HCT116 (cell line): ENCODE measurements at regions not wholly inside any gene's neighbourhood (a gene's known extent, or its start where the extent isn't known, plus 50 kb on each side); places are given as distances from the start of the nearest gene placed in this dataset.

Experiments
- ATAC-seq: fragments of 200-7000 bp; cut with Tn5 transposase; 2 replicates; pipeline ENCODE4 v1.9.1; 2020; ENCODE audit warnings: mild to moderate bottlenecking, moderate library complexity
- BruUV-seq: library from RNA; stranded (reverse); fragments of 400-500 nt; replicated peaks from 2 replicates; lab custom pipeline; 2021; lab: Mats Ljungman, UMichigan
- CTCF ChIA-PET: fragments of 300-600 bp; sonication (Branson Sonifier 250); formaldehyde crosslinking; loops from one replicate; lab custom pipeline; 2021; ENCODE audit warnings: antibody characterized with exemption; lab: Charles Lee
- POLR2A ChIA-PET: fragments of 300-600, 350-600 bp; sonication (Branson Sonifier 250); formaldehyde crosslinking; loops from one replicate; lab custom pipeline; 2021; ENCODE audit warnings: antibody characterized with exemption; lab: Charles Lee
- RAD21 ChIA-PET, 2 experiments: fragments of 300-600 bp; sonication (Branson Sonifier 250); formaldehyde crosslinking; loops; one replicate each; lab custom pipeline; 2023; ENCODE audit warnings: low total read pairs in 2 of 2; ENCODE audit not compliant: uncharacterized antibody in 2 of 2, unreplicated experiment in 2 of 2, low non-redundant PET in 1 of 2; lab: Charles Lee
- DNase-seq: peaks from one replicate; pipeline ENCODE4 v3.0.0-alpha.2; 2010; ENCODE audit warnings: low read depth, low spot score
- H2AFZ ChIP-seq: fragments of 200-600 bp; shearing (Covaris generic), sonication (generic); 2 replicates; pipeline ENCODE4 v1.6.1; 2017; ENCODE audit warnings: low read depth, mixed run types, mixed read lengths, antibody characterized with exemption, low read length; ENCODE audit not compliant: poor library complexity, severe bottlenecking
- H3K27ac ChIP-seq: 2 replicates; pipeline ENCODE4 v1.5.1; 2012; ENCODE audit warnings: low read depth, low read length
- H3K27me3 ChIP-seq: fragments of 200-600 bp; sonication (generic); 2 replicates; pipeline ENCODE4 v1.6.1; 2016; ENCODE audit warnings: mixed run types, low read length, mixed read lengths; ENCODE audit not compliant: insufficient read depth
- H3K36me3 ChIP-seq, 2 experiments: fragments of 200-500 bp in 1 of 2; fragments of 200-600 bp in 1 of 2; sonication (Bioruptor generic) in 1 of 2; sonication (generic) in 1 of 2; 2 replicates each; pipeline versions ENCODE4 v1.5.1 to v1.6.1; 2014 to 2016; ENCODE audit warnings: low read length in 2 of 2, inconsistent platforms in 1 of 2, mixed read lengths in 1 of 2, mixed run types in 1 of 2; ENCODE audit not compliant: insufficient read depth in 2 of 2, control insufficient read depth in 1 of 2
- H3K4me1 ChIP-seq, 2 experiments: fragments of 200-600 bp in 1 of 2; sonication (generic) in 1 of 2; 2 replicates each; pipeline versions ENCODE4 v1.5.1 to v1.6.1; 2012 to 2017; ENCODE audit warnings: low read length in 2 of 2, inconsistent platforms in 1 of 2, mild to moderate bottlenecking in 1 of 2, mixed read lengths in 1 of 2, mixed run types in 1 of 2, moderate library complexity in 1 of 2; ENCODE audit not compliant: insufficient read depth in 2 of 2, control insufficient read depth in 1 of 2
- H3K4me2 ChIP-seq: fragments of 200-600 bp; sonication (generic); 2 replicates; pipeline ENCODE4 v1.6.1; 2017; ENCODE audit warnings: mixed run types, low read length, mixed read lengths
- H3K4me3 ChIP-seq, 2 experiments: fragments of 200-600 bp in 1 of 2; sonication (generic) in 1 of 2; replicated peaks in 1 of 2; 2 replicates each; pipeline ENCODE4 v1.5.1; 2011 to 2016; ENCODE audit warnings: low read length in 2 of 2, control low read depth in 1 of 2, low read depth in 1 of 2, mild to moderate bottlenecking in 1 of 2, mixed read lengths in 1 of 2, mixed run types in 1 of 2
- H3K79me2 ChIP-seq: fragments of 200-600 bp; sonication (generic); 2 replicates; pipeline ENCODE4 v1.6.1; 2017; ENCODE audit warnings: mild to moderate bottlenecking, mixed run types, low read length, moderate library complexity, mixed read lengths; ENCODE audit not compliant: insufficient read depth
- H3K9ac ChIP-seq: fragments of 200-600 bp; sonication (generic); 2 replicates; pipeline ENCODE4 v1.6.1; 2016; ENCODE audit warnings: low read length, mixed read lengths
- H3K9me2 ChIP-seq: fragments of 200-600 bp; sonication (generic), shearing (Covaris generic); 2 replicates; pipeline ENCODE4 v1.6.1; 2017; ENCODE audit warnings: mixed run types, mild to moderate bottlenecking, moderate library complexity; ENCODE audit not compliant: insufficient read depth
- H3K9me3 ChIP-seq, 2 experiments: fragments of 200-500 bp in 1 of 2; fragments of 200-600 bp in 1 of 2; sonication (Bioruptor generic) in 1 of 2; sonication (generic) in 1 of 2; 2 replicates each; pipeline ENCODE4 v1.6.1; 2014 to 2017; ENCODE audit warnings: low read length in 2 of 2, mixed read lengths in 2 of 2, inconsistent platforms in 1 of 2, low read depth in 1 of 2, mild to moderate bottlenecking in 1 of 2, mixed run types in 1 of 2, moderate library complexity in 1 of 2; ENCODE audit not compliant: control insufficient read depth in 1 of 2, insufficient read depth in 1 of 2
- H4K20me1 ChIP-seq: fragments of 200-600 bp; sonication (generic), shearing (Covaris generic); 2 replicates; pipeline ENCODE4 v1.6.1; 2017; ENCODE audit warnings: mixed run types, mild to moderate bottlenecking, moderate library complexity; ENCODE audit not compliant: insufficient read depth
- CBX3 ChIP-seq: IDR thresholded peaks from 2 replicates; pipeline ENCODE4 v1.6.1; 2012; ENCODE audit warnings: low read depth
- CEBPB ChIP-seq: IDR thresholded peaks from 2 replicates; pipeline ENCODE4 v1.6.1; 2012; ENCODE audit warnings: low read depth
- EGR1 ChIP-seq: IDR thresholded peaks from 2 replicates; pipeline ENCODE4 v1.6.1; 2012; ENCODE audit warnings: low read depth
- EZH2phosphoT487 ChIP-seq: fragments of 200-600 bp; IDR thresholded peaks from 2 replicates; pipeline ENCODE4 v1.6.1; 2018; ENCODE audit warnings: antibody characterized with exemption, borderline replicate concordance
- FOSL1 ChIP-seq: IDR thresholded peaks from 2 replicates; pipeline ENCODE4 v1.6.1; 2012; ENCODE audit warnings: low read depth
- JUND ChIP-seq: IDR thresholded peaks from 2 replicates; pipeline ENCODE4 v1.6.1; 2012
- POLR2A ChIP-seq: IDR thresholded peaks from 2 replicates; pipeline ENCODE4 v1.7.0; 2011; ENCODE audit warnings: borderline replicate concordance; ENCODE audit not compliant: insufficient read depth, insufficient read length; ENCODE audit errors: extremely low read depth
- POLR2AphosphoS5 ChIP-seq: IDR thresholded peaks from 2 replicates; pipeline ENCODE4 v1.6.1; 2011; ENCODE audit warnings: mild to moderate bottlenecking, low read depth, low read length, moderate library complexity
- RAD21 ChIP-seq: IDR thresholded peaks from 2 replicates; pipeline ENCODE4 v1.6.1; 2012; ENCODE audit warnings: low read depth, mild to moderate bottlenecking
- SP1 ChIP-seq: IDR thresholded peaks from 2 replicates; pipeline ENCODE4 v1.6.1; 2012; ENCODE audit warnings: low read depth
- SRF ChIP-seq: IDR thresholded peaks from 2 replicates; pipeline ENCODE4 v1.6.1; 2012; ENCODE audit warnings: low read depth
- YY1 ChIP-seq: IDR thresholded peaks from 2 replicates; pipeline ENCODE4 v1.6.1; 2011; ENCODE audit warnings: low read length, low read depth, moderate library complexity, mild to moderate bottlenecking; ENCODE audit not compliant: insufficient replicate concordance; ENCODE audit errors: extremely low read depth
- ZBTB33 ChIP-seq: IDR thresholded peaks from 2 replicates; pipeline ENCODE4 v1.6.1; 2011; ENCODE audit warnings: mild to moderate bottlenecking, low read length, moderate library complexity; ENCODE audit not compliant: insufficient replicate concordance; ENCODE audit errors: extremely low read depth
- ZFX ChIP-seq: fragments of 450-650 bp; IDR thresholded peaks from 2 replicates; pipeline ENCODE4 v1.6.1; 2017
- ZNF274 ChIP-seq: fragments of 200-500 bp; sonication (Bioruptor generic); IDR thresholded peaks from 2 replicates; pipeline ENCODE4 v1.6.1; 2014; ENCODE audit warnings: mild to moderate bottlenecking, low read depth, low read length, inconsistent platforms
- intact Hi-C: fragments of 100-400 bp; cut with micrococcal nuclease; formaldehyde crosslinking; loops from 2 replicates; pipeline ENCODE4 v1.10.0; 2022
- TF ChIP-seq, protein P1 (sequence below), 3 experiments: fragments of 200-600 bp in 1 of 3; sonication (generic) in 1 of 3; IDR thresholded peaks in 2 of 3; conservative IDR thresholded peaks in 1 of 3; 2 replicates each; pipeline ENCODE4 v1.5.1; 2012 to 2017; ENCODE audit warnings: low read depth in 2 of 3, low read length in 2 of 3, antibody characterized with exemption in 1 of 3, borderline replicate concordance in 1 of 3, control low read depth in 1 of 3, mild to moderate bottlenecking in 1 of 3, mixed read lengths in 1 of 3, mixed run types in 1 of 3, moderate library complexity in 1 of 3; ENCODE audit not compliant: insufficient read depth in 1 of 3
- TF ChIP-seq, protein P2 (sequence below): IDR thresholded peaks from 2 replicates; pipeline ENCODE4 v1.6.1; 2012

GRCh38 chr15:83378921-83379578 lies 68.1 kb upstream of the SH3GL3 start:
- ChIA-PET POLR2A (interaction anchor here (1.3 kb wide), 1 partner anchor 10 kb away, joined by 3 read pairs; no protein-coding TSS in a partner anchor), CTCF (interaction anchor here (4.2 kb wide), 1 partner anchor 131 kb away, joined by 82 read pairs; no protein-coding TSS in a partner anchor), RAD21 (interaction anchor here in 1 of 2 experiments (2.4 kb wide), 1 partner anchor 131 kb away, joined by 31 read pairs; no protein-coding TSS in a partner anchor)
- peak overlapping the region; percentile 52 for H2AFZ ChIP-seq
- H3K4me1 ChIP-seq = peaks cover 18 to 39% of the 10 kb centered on the region in 2 experiments
- no peaks in the 10 kb centered on the region for H3K27me3 ChIP-seq
- BruUV-seq = TSS peak; percentile 72
- H3K36me3 ChIP-seq = no peaks in the 10 kb centered on the region
- DNase-seq = peak; percentile 8
- H3K9ac ChIP-seq = peak overlapping the region; percentile 56
- peak overlapping the region; percentile 45 to 61 for H3K4me3 ChIP-seq
- peak overlapping the region; percentile 51 for H3K27ac ChIP-seq
- H3K79me2 ChIP-seq = no peaks in the 10 kb centered on the region
- no peaks in the 10 kb centered on the region for H3K9me2 ChIP-seq
- intact Hi-C loops = no loop called here
- H3K9me3 ChIP-seq = no peaks in the 10 kb centered on the region
- H3K4me2 ChIP-seq = peak overlapping the region; percentile 87
- peak; percentile 55 for ATAC-seq
- TF ChIP-seq, protein P1, sequence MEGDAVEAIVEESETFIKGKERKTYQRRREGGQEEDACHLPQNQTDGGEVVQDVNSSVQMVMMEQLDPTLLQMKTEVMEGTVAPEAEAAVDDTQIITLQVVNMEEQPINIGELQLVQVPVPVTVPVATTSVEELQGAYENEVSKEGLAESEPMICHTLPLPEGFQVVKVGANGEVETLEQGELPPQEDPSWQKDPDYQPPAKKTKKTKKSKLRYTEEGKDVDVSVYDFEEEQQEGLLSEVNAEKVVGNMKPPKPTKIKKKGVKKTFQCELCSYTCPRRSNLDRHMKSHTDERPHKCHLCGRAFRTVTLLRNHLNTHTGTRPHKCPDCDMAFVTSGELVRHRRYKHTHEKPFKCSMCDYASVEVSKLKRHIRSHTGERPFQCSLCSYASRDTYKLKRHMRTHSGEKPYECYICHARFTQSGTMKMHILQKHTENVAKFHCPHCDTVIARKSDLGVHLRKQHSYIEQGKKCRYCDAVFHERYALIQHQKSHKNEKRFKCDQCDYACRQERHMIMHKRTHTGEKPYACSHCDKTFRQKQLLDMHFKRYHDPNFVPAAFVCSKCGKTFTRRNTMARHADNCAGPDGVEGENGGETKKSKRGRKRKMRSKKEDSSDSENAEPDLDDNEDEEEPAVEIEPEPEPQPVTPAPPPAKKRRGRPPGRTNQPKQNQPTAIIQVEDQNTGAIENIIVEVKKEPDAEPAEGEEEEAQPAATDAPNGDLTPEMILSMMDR (IDR thresholded peaks at IDR 0.05 in 2 of 3, conservative IDR thresholded peaks at IDR 0.05 in 1 of 3; ENCODE audit: borderline replicate concordance in 1 of 3, insufficient read depth in 1 of 3, low read depth in 2 of 3, low read length in 2 of 3) = no peak
- TF ChIP-seq CEBPB (no peak), SRF (no peak), POLR2A (no peak), ZNF274 (no peak), EGR1 (no peak)
- H4K20me1 ChIP-seq = no peaks in the 10 kb centered on the region

DNA sequence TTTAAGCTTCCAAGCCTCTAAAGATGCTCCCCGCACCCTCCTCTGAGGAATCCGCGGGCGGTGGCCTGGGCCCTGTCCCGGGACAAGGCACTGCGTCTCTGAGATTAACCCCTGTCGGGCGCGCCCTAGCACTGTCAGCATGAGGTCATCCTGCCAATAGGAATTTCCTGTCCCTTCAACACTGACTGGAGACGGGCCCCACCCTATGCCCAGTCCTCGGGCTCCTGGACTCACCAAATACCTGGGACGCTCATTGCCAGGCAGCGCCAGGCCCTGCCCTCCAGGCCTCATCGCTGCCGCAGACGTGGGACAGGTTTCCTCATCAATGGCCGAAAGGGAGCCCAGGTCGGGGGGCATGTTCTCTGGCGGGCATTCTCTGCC lies 67.6 kb upstream of the SH3GL3 start:
- no TSS peak for BruUV-seq
- intact Hi-C loops = no loop called here
- H3K4me1 ChIP-seq = peaks cover 18 to 39% of the 10 kb centered on the region in 2 experiments
- peak overlapping the region; percentile 51 for H3K27ac ChIP-seq
- ChIA-PET POLR2A (interaction anchor here (1.3 to 1.7 kb wide), 3 partner anchors 10 to 132 kb away, joined by 3 to 12 read pairs (median 3); no protein-coding TSS in a partner anchor), CTCF (interaction anchor here (4.2 kb wide), 1 partner anchor 132 kb away, joined by 82 read pairs; no protein-coding TSS in a partner anchor), RAD21 (interaction anchor here in 1 of 2 experiments (2.4 kb wide), 1 partner anchor 131 kb away, joined by 31 read pairs; no protein-coding TSS in a partner anchor)
- peak overlapping the region; percentile 87 for H3K4me2 ChIP-seq
- H3K27me3 ChIP-seq = no peaks in the 10 kb centered on the region
- ATAC-seq (peak; percentile 84), DNase-seq (peak; percentile 81)
- H3K9me3 ChIP-seq = no peaks in the 10 kb centered on the region
- peak overlapping the region; percentile 56 for H3K9ac ChIP-seq
- H3K79me2 ChIP-seq = no peaks in the 10 kb centered on the region
- peak overlapping the region; percentile 52 for H2AFZ ChIP-seq
- H3K4me3 ChIP-seq = peak overlapping the region; percentile 45 to 61
- no peaks in the 10 kb centered on the region for H3K9me2 ChIP-seq
- no peaks in the 10 kb centered on the region for H3K36me3 ChIP-seq
- H4K20me1 ChIP-seq = no peaks in the 10 kb centered on the region
- TF ChIP-seq YY1 = peak; percentile 68
- TF ChIP-seq ZBTB33 = no peak
- TF ChIP-seq SP1 = peak; percentile 67
- TF ChIP-seq, protein P2, sequence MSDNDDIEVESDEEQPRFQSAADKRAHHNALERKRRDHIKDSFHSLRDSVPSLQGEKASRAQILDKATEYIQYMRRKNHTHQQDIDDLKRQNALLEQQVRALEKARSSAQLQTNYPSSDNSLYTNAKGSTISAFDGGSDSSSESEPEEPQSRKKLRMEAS = peak; percentile 41; the same call in 1 of the 2 replicates
- TF ChIP-seq ZFX = peak; percentile 30; the same call in 1 of the 2 replicates
- peak; percentile 78 for TF ChIP-seq FOSL1
- peak; percentile 36; the same call in 1 of the 2 replicates for TF ChIP-seq CBX3
- TF ChIP-seq RAD21 = 0 out of 2 replicates have a peak, but pooled peaks have one; percentile 11
- TF ChIP-seq POLR2AphosphoS5 = peak; percentile 71
- no peak for TF ChIP-seq EZH2phosphoT487
- peak; percentile 67 for TF ChIP-seq JUND
